Hepatic stellate cell (primary cell): ENCODE measurements at regions not wholly inside any gene's neighbourhood (a gene's known extent, or its start where the extent isn't known, plus 50 kb on each side); places are given as distances from the start of the nearest gene placed in this dataset.
A peak's percentile ranks its signal among the peaks of the same experiment; 100 is the strongest.

ENCODE experiments used
- DNase-seq: peaks from one replicate; pipeline ENCODE4 v3.0.0; 2011; ENCODE audit warnings: low spot score

DNA sequence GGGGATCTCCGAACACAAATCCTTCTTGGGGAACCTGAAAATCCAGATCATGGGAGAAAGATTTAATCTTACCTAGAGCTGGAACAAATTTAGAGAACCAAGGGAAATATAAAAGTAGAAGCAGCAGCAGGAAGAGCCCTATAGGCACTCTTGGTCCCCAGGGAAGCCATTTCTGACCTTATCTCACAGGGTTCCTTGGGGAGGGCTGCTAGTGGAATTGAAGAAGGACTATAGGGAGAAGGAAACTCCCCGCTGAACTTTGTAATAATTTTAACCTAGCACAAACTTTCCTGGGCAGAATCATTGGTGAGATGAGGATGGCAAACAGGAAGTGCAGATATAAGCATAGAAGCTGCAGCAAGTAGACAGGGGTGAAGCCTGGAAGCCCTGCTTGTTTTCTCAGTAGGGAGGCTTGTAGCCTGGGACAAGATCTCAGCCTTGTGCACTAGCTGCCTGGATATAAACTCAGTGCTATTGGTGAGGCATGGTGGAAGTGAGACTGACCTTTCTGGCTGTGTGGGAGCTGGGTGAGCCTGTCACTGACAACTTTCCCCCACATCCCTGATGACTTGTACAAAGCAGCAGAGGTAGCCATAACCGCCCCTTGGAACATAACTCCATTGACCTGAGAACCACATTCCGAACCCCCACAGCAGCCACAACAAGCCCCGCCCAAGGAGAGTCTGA is 343.0 kb upstream of the TGFBR2 start:
- no peak for DNase-seq

DNA sequence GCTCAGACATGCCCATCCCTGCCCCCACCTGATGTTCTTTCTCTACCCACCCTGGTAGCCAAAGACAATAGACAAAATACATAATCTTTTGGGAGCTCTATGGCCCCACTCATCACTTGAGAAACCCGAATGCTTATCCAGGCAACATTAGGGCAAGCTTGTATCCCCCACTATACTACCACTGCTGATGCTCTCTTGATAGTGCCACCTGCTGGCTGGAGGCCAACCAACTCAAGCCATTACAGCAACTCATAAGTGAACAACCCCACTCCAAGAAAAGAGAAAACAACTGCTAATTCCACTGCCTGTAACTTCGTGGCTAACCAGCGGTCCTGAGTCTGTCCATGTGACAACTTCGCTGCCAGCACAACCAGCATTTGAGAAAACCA is 342.5 kb upstream of the TGFBR2 start:
- no peak for DNase-seq

DNA sequence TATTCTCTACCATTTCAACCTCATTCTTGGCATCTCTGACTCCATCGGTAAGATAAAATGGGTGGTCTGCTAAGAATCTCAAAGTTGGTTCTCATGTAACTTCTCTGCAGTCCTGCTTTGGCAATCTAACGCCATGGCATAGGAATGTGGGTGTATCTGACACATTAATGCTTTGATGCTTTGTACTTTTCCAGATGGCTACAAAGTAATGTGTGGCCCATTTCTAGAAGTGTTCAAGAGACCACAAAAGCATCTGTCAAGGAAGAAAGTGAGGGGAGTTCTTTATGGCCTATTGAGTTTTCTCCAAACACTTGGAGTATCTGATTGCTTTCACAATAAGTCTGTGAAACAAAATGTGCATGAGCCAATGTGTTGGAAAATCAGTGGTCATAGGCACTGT is 339.9 kb upstream of the TGFBR2 start:
- no peak for DNase-seq

DNA sequence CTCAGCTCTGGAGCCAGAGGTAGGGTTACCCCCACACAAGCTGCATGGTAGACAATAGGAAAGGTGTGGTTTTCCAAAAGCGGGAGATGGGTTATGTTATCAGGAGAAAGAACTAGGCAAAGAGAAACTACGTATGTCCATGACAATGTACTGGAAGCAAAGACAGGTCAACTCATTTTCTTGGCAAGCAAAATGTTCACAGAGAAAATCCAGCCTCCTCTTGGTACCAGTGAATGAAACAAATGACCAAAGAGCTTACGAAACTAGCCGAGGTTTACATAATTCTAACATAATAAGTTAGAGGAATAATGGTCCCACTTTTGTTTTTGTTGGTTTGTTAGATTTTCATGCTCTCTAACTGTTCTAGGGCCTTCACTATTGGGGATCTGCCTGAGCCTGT is 338.1 kb upstream of the TGFBR2 start:
- no peak for DNase-seq

DNA sequence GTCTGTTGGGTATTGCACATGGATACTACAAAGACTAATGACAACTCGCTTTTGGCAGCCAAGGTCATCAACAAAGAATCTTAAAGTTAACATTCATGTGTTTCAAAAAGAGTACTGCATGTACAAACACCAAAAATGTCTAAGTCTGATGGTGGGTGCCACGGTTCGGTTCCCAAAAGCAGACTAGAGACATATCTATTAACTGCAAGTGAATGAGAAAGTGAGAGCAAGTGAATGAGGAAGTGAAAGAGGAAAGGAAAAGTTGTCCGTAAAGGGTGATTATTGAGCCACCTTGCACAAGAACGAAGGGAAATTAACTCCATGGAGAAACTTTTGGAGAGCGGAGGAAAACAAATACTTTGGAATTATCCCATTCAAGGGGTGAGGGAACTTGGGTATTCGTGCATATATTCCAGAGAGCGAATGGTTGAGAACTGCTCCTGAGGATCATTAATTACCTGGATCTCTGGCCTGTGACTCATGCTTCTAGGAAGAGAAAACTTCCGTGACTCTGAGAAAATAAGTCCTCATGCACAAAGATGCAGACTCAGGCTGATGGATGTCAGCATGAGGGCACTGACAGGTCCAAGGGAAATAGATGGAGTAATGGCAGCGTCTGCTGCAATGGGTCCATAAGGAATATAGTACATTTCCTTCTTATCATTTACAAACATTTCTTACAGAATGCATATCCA is 336.5 kb upstream of the TGFBR2 start:
- no peak for DNase-seq

DNA sequence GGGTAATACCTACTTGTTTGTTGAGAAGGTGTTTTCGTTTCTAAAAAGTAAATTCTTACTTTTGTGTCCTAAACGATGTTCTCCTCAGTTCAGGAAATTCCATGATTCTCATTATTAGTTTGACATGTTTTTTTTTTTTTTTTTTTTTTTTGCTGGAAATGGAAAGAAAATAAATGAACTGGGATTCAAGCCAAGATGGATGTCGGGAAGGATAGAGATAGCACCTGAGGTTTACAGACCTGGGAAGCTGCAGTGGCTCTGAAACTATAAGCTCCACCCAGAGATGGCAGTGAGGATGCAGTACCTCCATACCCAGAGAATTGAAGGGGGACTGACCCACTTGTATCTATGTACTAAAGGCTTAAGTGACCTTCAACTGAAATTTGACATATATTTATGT is 334.6 kb upstream of the TGFBR2 start:
- no peak for DNase-seq

DNA sequence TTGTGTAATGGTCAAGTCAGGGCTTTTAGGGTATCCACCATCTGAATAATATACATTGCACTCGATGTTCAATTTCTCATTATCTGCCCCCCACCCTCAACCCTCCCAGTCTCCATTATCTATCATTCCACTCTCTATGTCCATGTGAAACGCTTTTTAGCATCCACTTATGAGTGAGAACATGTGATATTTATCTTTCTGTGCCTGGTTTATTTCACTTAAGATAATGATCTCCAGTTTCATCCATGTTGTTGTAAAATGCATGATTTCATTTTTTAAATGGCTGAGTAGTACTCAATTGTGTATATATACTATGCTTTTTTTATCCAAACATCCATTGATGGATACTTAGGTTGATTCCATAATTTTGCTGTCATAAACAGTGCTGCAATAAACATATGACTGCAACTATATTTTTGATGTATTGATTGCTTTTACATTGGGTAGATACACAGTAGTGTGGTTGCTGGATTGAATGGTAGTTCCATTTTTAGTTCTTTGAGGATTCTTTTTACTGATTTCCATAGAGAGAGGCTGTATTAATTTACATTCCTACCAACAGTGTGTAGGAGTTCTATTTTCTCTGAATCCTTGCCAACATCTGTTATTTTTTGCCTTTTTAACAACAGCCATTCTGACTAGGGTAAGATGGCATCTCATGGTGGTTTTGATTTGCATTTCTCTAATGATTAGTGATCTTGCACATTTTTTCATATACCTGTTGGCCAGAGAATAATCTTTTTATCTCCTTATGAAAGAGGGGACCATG is 332.9 kb upstream of the TGFBR2 start:
- no peak for DNase-seq

DNA sequence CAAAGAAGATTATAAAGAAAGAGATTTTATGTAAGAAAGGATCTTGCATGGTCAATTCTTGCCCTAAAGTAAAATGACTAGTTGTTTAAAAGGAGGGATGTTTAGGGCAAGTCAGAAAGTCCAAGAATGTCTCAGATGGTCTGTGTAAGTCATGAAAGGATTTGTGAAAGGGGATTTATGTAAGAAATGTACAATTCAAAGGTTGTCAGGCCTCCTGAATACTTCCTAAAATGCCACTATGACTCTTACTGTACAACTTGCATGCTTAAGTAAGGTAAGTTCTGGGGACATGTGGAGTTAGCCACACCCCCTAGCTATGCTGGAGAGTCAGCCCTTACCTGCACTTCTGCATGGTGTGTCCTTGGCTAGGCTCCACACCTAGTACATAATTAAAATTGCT is 328.9 kb upstream of the TGFBR2 start:
- DNase-seq = no peak

DNA sequence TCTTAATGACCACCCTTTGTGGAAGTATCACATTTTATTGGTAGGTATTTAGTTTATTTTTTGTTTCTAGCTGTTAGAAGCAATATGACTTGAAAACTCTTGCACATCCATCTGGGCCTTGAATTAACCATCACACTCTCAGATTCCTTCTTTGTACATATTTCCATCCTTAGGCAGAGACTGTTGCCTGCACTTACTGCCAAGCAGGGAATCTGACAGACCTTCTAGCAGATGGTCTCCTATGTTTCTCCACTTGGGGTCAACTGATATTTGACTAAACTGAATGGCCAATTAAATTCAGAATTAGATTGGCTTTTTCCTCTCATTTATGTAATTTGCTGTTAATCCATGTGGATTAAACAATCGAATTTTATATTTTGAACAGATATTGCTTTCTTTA is 324.9 kb upstream of the TGFBR2 start:
- no peak for DNase-seq

DNA sequence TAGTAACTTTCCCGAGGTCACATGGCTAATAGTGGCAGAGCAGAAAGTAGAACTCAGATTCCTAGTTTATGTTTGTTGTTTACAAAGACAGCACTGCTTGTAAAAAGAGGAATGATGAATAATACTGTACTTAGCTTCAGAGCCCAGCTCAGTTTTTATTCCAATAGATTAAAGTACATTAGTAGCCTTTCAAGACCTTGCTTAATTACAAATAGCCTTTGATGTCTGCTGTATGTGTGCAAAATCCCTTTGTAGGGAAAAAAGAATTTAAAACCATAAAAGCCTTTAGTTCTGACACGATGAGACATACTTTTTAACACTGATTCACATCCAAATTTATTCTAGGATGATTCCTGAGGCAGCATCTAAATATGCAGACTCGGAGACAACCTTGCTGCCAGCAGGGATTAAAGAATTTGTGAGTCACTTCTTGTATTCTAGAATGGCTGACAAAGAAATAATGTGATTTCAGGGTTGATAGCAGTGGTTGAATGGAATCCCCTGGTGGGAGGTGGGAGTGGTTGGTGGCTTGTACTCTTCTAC is 324.2 kb upstream of the TGFBR2 start:
- peak; percentile 40 for DNase-seq

DNA sequence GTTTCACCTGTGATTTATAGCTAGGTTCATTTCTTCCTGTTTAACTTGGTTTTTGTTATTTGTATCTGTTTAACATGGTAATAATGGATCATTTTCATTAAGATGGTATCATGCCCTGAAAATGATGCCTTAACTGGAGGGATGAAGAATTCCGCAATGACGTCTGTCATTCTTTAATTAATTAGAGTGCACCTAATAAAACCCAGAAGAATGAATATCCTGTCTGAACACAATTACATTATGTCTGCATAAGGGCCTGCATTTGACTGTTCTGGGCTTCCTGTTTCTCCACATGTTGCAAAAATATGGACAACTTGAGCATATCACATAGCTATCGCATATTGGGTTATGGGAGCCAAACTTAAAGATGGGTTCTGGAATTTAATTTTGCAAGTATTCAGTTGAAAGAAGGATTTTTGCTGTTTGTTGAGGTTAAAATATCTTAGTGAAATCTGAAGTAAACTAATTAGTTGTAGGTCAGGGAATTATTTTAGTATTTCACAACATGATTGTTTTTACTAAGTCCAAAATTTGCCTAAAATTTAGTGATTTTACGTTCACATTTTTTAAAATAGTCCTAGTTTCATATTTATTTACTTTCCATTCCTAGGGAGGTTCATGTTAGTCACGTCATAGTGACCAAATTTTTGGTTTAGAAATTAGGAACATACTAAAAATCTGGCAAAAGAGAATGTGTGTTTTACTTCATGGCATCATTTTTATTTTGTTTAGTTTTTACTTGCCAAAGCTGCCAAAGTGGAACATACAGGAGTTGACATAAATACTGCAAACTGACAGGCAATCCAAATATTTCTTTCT is 321.0 kb upstream of the TGFBR2 start:
- no peak for DNase-seq

DNA sequence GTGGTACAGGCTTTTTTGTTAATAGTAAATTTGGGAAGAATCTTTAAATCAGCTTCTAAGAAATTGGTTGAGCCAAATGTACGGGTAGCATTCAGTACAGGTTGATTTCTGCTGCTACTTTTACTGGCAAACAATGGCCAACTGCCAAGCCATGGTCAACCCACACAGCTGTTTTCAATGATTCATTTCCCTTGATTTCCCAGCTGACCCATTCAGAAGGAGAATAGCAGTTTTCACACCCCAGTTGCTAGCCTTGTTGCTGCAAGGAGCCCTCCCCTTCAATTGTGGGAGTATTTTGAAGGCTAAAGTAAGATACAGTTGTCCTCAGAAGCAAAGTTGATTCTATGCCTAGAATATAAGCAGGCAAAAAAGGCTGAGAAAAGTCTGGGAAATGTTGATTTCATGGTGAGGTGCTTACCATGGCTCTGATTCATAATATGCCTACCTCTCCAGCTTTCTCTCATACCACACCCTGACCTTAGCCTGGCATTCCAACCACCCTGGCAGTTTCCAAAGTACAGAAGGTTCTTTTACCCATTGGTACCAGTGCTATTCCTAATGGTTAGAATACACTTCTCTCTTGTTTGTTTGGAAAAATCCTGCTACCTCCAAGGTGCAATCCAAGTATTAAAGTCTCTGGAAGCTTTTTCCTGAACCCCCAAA is 320.3 kb upstream of the TGFBR2 start:
- DNase-seq = peak; percentile 27

DNA sequence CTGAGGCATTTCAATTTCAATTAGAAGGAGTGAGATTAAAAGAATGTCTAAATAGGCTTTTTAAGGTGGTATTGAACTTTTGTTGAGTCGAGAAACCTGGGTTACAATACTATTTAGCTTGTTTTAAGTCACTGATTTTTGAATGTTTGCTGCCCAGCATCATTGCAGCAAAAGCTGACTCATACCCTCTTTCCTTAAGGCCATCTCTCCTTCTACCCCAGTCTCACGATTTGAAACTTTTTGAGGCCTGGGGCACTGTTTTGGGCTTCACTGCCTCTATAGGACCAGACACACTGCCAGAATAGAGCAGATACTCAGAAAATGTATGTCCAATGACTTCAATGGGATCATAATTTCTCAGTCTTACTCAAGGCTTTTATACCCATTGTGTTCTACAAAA is 319.6 kb upstream of the TGFBR2 start:
- no peak for DNase-seq

DNA sequence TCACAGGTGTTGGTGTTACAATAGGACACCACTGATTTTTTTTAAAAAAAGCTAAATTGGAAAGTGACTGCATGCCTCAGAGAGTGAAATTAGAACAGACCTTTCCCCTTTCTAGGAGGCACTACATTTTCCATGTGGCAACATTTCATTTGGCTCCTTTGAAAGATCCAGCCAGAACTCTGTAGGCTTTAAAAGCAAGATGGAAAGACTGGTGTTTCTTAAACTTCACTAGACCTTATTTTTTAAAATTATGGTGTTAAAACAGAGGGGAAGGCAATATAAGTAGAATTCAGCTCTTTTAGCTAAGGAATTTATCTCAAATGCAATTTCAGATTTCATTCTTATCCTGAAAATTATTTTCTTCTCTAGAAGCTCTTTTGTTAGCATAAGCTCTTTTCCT is 317.6 kb upstream of the TGFBR2 start:
- no peak for DNase-seq

DNA sequence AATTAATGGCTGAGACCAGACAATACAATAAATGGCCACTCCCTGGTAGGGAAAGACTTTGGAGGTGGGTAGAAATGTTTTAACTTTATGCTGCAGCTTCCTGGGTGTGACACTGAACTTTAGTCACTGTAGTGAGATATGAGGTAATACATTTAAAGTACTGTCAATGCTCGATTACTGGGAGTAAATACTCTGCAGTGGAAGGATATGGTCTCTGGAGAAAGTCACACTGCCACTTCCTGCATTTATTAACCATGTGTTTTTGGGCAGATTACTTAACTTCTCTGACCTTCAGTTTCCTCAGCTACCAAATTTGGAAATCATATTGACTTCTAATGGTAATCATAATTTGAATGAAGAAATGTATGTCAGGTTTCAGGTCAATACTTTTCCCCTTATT is 317.1 kb upstream of the TGFBR2 start:
- DNase-seq = no peak

DNA sequence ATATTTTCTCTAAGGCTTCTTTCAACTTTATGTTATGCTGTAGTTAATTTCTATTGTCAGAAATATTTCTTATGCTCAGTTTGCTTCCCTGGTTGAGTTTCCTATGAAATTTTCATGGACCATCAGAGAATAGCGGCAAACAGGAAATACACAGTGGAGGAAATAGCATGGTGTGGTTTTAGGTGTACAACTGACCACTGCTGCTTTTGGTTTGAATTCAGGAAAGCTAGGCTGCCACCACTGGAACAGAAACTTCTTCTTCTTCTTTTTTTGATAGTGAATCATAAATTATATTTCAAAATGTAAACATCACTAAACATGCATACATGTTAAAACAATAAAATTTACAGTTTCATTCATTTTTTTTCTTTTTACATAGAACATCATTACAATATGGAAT is 316.6 kb upstream of the TGFBR2 start:
- no peak for DNase-seq

DNA sequence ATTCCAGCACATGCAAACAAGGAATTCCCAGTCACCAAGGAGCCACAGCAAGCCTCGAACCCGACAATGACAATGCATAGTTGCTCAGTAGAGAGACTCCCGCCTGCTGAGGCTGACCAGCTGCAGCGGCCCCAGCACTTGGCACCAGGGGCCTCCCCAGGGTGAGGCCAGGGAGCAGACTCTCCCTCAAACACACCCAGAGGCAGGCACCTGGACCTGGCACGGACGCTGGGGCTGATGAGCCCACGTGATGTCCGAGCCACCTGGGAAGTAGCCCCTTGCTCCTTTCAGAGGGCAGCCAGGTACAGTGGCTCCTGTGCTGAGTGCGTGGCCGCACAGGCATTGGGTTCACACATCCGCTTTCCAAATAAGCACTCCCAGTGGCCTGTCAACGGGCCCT is 315.9 kb upstream of the TGFBR2 start:
- no peak for DNase-seq

DNA sequence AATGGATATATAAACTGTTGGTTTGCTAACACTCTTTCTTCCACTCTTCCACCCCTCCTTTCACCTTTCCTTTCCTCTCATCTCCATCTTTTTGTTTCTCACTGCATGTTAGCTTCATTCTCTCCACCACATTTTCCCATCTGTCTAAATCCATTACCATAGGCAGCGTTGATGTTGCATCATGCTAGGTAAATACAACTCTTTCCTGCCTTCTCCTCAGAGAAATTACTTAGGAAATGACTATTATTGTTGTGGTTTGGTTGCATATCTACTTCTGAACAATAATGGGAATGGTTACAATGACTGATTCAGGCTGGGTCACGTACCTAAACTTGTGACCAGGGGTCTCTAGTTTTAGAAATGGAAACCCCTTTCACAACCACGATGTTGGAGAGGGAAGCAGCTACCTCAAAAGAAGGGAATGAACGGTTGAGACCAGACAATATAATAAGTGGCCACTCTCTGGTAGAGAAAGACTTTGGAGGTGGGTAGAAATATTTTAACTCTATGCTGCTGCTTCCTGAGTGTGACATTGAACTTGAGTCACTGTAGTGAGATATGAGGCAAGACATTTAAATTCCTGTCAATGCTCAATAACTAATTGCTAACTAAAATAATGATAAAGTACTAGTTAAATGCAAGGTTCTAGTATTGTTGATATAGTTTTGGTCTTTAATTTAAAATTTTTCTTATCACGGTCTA is 314.1 kb upstream of the TGFBR2 start:
- DNase-seq = no peak

DNA sequence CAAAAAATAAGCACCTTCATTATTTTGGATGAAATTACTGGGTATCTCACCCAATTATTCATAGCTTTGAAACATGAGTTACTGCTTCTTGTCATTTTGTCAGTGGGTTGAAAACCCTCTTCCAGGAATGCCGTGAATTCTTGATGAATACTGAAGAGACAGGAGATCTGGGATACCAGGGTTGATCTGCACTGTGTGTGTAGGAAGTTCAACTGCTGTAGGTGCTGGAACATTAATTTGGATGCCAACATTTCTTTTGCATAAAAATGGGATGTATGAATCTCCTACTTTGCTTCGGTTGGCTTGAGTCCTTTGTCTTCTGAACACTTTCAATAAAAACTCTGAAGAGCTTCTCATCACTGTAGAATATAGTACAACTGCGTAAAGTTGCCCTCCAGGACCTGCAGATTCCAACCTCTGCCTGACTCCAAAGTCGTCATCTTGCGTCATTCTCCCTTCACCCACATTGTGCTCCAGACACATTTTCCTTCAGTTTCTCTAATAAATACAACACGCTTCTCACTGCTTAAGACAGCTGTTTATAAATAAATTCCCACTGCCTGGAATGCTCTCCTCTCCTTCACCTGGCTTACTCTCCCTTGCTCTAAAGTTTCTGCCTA is 312.7 kb upstream of the TGFBR2 start:
- no peak for DNase-seq

DNA sequence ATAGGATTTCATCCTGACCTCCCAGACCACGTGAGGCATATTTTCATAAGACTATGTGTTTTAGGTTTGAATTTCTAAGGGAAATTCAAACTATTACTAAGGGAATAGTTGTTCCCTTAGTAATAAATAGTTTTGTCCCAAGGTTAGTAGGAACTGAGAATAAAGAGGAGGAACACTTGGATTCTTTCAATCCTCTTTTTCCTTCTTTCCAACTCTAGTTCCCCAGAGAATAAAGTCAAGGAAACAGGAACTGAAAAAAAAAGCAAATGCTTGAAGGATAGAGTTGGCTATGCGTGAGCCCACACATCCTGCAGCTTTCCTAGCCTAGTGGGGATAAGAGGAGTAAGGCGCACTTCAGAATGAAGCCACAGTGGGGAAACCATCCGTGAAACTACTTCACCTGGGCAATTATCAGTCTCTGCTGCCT is 312.1 kb upstream of the TGFBR2 start:
- DNase-seq = peak; percentile 41

DNA sequence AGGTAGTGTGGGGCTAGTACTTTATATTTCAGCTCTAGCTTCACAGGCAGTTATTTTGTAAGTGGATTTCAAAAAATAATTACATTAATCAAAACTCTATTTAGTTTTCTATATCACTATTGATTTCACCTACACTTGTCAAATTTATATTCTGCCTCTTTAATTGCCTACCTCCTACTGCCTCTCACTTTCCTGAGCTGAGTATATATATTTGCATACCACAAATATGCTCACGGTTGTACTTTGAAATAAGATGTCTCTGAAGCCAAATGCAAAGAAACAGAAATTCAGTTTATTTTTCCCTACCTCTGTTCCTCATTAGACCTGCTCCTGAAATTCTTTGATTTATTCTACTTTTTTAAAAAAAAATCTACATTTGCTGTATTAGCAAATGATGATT is 309.3 kb upstream of the TGFBR2 start:
- DNase-seq = no peak
